Subcutaneous abdominal adipose tissue (tissue), 5 donors: ENCODE measurements at regions not wholly inside any gene's neighbourhood (a gene's known extent, or its start where the extent isn't known, plus 50 kb on each side); places are given as distances from the start of the nearest gene placed in this dataset.

ENCODE experiments used
- H3K27ac ChIP-seq: one replicate; pipeline ENCODE4 v1.7.0; 2013; ENCODE audit warnings: low read depth, mild to moderate bottlenecking, inconsistent platforms, low read length, moderate library complexity
- H3K27me3 ChIP-seq, 5 donors: one replicate each; pipeline ENCODE4 v1.7.0; 2013; ENCODE audit warnings: low read length in 5 of 5, inconsistent platforms in 1 of 5; ENCODE audit not compliant: control insufficient read depth in 5 of 5, insufficient read depth in 4 of 5
- H3K36me3 ChIP-seq, 5 donors: one replicate each; pipeline ENCODE4 v1.7.0; 2013; ENCODE audit warnings: low read length in 5 of 5; ENCODE audit not compliant: control insufficient read depth in 5 of 5, insufficient read depth in 5 of 5
- H3K4me1 ChIP-seq, 5 donors: one replicate each; pipeline ENCODE4 v1.7.0; 2013; ENCODE audit warnings: low read length in 5 of 5, mild to moderate bottlenecking in 3 of 5, moderate library complexity in 1 of 5; ENCODE audit not compliant: control insufficient read depth in 5 of 5, insufficient read depth in 5 of 5
- H3K4me3 ChIP-seq, 5 donors: one replicate each; pipeline ENCODE4 v1.7.0; 2013; ENCODE audit warnings: low read length in 5 of 5, low read depth in 1 of 5
- H3K9ac ChIP-seq, 5 donors: one replicate each; pipeline ENCODE4 v1.7.0; 2013; ENCODE audit warnings: low read length in 5 of 5, mild to moderate bottlenecking in 4 of 5, moderate library complexity in 3 of 5
- H3K9me3 ChIP-seq, 5 donors: one replicate each; pipeline ENCODE4 v1.7.0; 2013; ENCODE audit warnings: low read length in 5 of 5; ENCODE audit not compliant: control insufficient read depth in 5 of 5
- donor health status: healthy.
- donor health status: healthy.
- donor health status: healthy.
- donor health status: healthy.
- donor health status: healthy.

GRCh38 chr3:67821135-67821534 is 166.7 kb upstream of the SUCLG2 start:
- Histone ChIP-seq H3K4me3 (no peak overlapping the region), H3K4me1 (no peaks in the 10 kb centered on the region), H3K27me3 (no peaks in the 10 kb centered on the region), H3K36me3 (no peaks in the 10 kb centered on the region), H3K9ac (no peak overlapping the region), H3K9me3 (peaks cover 0 to 2% (median 0%) of the 10 kb centered on the region in 5 donors), H3K27ac (no peak overlapping the region)

GRCh38 chr3:67819447-67819846 is 165.0 kb upstream of the SUCLG2 start:
- H3K9me3 ChIP-seq = peaks cover 0 to 2% (median 0%) of the 10 kb centered on the region in 5 donors
- no peak overlapping the region for H3K27ac ChIP-seq
- no peaks in the 10 kb centered on the region for H3K36me3 ChIP-seq
- H3K4me3 ChIP-seq = no peak overlapping the region
- no peak overlapping the region for H3K9ac ChIP-seq
- H3K4me1 ChIP-seq = no peaks in the 10 kb centered on the region
- H3K27me3 ChIP-seq = no peaks in the 10 kb centered on the region

GRCh38 chr3:67809370-67809935 is 155.0 kb upstream of the SUCLG2 start:
- H3K4me3 ChIP-seq = no peak overlapping the region
- H3K9me3 ChIP-seq = peaks cover 0 to 3% (median 0%) of the 10 kb centered on the region in 5 donors
- H3K27ac ChIP-seq = no peak overlapping the region
- no peaks in the 10 kb centered on the region for H3K4me1 ChIP-seq
- no peaks in the 10 kb centered on the region for H3K27me3 ChIP-seq
- H3K9ac ChIP-seq = no peak overlapping the region
- no peaks in the 10 kb centered on the region for H3K36me3 ChIP-seq

GRCh38 chr3:67808906-67809305 is 154.5 kb upstream of the SUCLG2 start:
- Histone ChIP-seq H3K9me3 (peaks cover 0 to 9% (median 0%) of the 10 kb centered on the region in 5 donors), H3K9ac (no peak overlapping the region), H3K27ac (no peak overlapping the region), H3K4me1 (no peaks in the 10 kb centered on the region), H3K36me3 (no peaks in the 10 kb centered on the region), H3K27me3 (no peaks in the 10 kb centered on the region), H3K4me3 (no peak overlapping the region)

GRCh38 chr3:67804578-67804977 is 150.2 kb upstream of the SUCLG2 start:
- Histone ChIP-seq H3K27me3 (no peaks in the 10 kb centered on the region), H3K4me1 (no peaks in the 10 kb centered on the region), H3K27ac (no peak overlapping the region), H3K4me3 (no peak overlapping the region), H3K9ac (no peak overlapping the region), H3K36me3 (no peaks in the 10 kb centered on the region), H3K9me3 (peaks cover 0 to 10% (median 0%) of the 10 kb centered on the region in 5 donors)

- no peak overlapping the region for H3K4me3 ChIP-seq
- no peak overlapping the region for H3K9ac ChIP-seq
- H3K27ac ChIP-seq = no peak overlapping the region
- H3K27me3 ChIP-seq = no peaks in the 10 kb centered on the region
- no peaks in the 10 kb centered on the region for H3K36me3 ChIP-seq
- H3K9me3 ChIP-seq = peaks cover 0 to 10% (median 0%) of the 10 kb centered on the region in 5 donors
- H3K4me1 ChIP-seq = no peaks in the 10 kb centered on the region
These were observed 149.7 kb upstream of the SUCLG2 start for GRCh38 chr3:67804089-67804488.

- Histone ChIP-seq H3K36me3 (no peaks in the 10 kb centered on the region), H3K9ac (no peak overlapping the region), H3K27ac (no peak overlapping the region), H3K4me3 (no peak overlapping the region), H3K9me3 (no peaks in the 10 kb centered on the region), H3K4me1 (no peaks in the 10 kb centered on the region), H3K27me3 (no peaks in the 10 kb centered on the region)
These were observed 144.0 kb upstream of the SUCLG2 start for GRCh38 chr3:67798412-67798811.

- H3K36me3 ChIP-seq = no peaks in the 10 kb centered on the region
- no peaks in the 10 kb centered on the region for H3K4me1 ChIP-seq
These were observed 137.2 kb upstream of the SUCLG2 start for GRCh38 chr3:67791620-67792019.

GRCh38 chr3:67790043-67790442 is 135.6 kb upstream of the SUCLG2 start:
- Histone ChIP-seq H3K4me1 (no peaks in the 10 kb centered on the region), H3K9ac (no peak overlapping the region), H3K36me3 (no peaks in the 10 kb centered on the region), H3K27ac (no peak overlapping the region), H3K9me3 (peaks cover 0 to 3% (median 0%) of the 10 kb centered on the region in 5 donors), H3K4me3 (no peak overlapping the region), H3K27me3 (no peaks in the 10 kb centered on the region)

More at GRCh38 chr3:67791620-67792019, 137.2 kb upstream of the SUCLG2 start:
- H3K9ac ChIP-seq = no peak overlapping the region
- H3K4me3 ChIP-seq = no peak overlapping the region
- no peak overlapping the region for H3K27ac ChIP-seq
- no peaks in the 10 kb centered on the region for H3K27me3 ChIP-seq
- no peaks in the 10 kb centered on the region for H3K9me3 ChIP-seq

GRCh38 chr3:67788396-67788795 is 134.0 kb upstream of the SUCLG2 start:
- Histone ChIP-seq H3K4me3 (no peak overlapping the region), H3K36me3 (no peaks in the 10 kb centered on the region), H3K9me3 (peaks cover 0 to 5% (median 0%) of the 10 kb centered on the region in 5 donors), H3K9ac (no peak overlapping the region), H3K4me1 (no peaks in the 10 kb centered on the region), H3K27ac (no peak overlapping the region), H3K27me3 (no peaks in the 10 kb centered on the region)
